GM21529 (cell line): ENCODE measurements at regions not wholly inside any gene's neighbourhood (a gene's known extent, or its start where the extent isn't known, plus 50 kb on each side); places are given as distances from the start of the nearest gene placed in this dataset.
"Not testable (repeated sequence)": the region's sequence is repeated elsewhere in the genome, so short reads cannot be mapped to it uniquely, and the experiment has no call there.

Experiments
- ATAC-seq: cut with Tn5 transposase; IDR thresholded peaks from one replicate; pipeline ENCODE4 v1.9.1; 2021; ENCODE audit not compliant: unreplicated experiment

GRCh38 chr4:123535037-123535748, 138.6 kb downstream of the SPRY1 start:
- no peak for ATAC-seq

DNA sequence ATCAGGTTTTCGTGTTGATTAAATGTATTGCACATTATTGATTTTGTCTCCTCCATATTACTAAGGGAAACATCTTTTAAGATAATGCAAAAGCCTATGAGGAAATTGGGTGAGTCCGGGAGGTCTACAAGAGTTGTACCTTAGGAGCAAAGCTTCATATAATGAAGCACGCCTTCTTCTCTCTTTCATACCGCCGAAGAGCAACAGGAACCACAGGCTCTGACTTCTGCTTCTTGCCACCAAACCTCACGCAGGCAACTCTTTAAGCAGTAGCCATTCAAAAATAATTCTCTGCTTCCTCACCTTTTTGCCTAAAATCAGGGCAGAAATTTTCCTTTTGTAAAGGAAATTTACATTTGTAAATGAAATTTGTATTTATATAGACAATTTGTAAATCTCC, 139.6 kb downstream of the SPRY1 start:
- no peak for ATAC-seq

DNA sequence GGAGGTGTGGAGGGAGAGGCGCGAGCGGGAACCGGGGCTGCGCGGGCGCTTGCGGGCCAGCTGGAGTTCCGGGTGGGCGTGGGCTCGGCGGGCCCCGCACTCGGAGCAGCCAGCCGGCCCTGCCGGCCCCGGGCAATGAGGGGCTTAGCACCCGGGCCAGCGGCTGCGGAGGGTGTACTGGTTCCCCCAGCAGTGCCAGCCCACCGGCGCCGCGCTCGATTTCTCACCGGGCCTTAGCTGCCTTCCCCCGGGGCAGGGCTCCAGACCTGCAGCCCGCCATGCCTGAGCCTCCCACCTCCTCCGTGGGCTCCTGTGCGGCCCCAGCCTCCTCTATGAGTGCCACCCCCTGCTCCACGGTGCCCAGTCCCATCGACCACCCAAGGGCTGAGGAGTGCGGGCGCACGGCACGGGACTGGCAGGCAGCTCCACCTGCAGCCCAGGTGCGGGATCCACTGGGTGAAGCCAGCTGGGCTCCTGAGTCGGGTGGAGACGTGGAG, 141.4 kb downstream of the SPRY1 start:
- ATAC-seq, result not testable (repeated sequence)

- ATAC-seq, result no peak
Measured at GRCh38 chr4:123545667-123546572, 149.3 kb downstream of the SPRY1 start.

DNA sequence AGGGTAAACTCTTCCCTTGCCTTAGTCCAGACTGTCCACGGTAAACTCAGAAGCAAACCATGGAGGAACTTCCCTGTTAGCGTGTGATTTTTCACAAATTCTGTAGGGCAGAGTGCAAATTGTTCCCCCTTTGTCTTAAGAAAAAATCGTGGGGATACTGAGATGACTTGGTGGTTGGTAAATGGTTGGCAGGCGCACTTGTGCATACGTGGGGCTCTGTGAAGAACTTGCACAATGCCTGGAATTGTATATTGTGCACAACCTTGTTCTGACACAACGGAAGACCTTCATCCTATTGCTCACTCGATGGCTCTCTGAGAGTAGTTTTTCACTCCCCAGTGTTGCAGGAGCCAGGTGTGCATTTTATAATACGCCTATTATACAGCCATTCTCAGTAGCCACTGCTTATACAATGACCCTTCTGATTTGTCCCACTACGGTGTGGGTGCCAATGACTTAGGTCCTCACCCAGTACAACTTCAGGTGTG, 150.0 kb downstream of the SPRY1 start:
- no peak for ATAC-seq

- ATAC-seq, result no peak
Measured at GRCh38 chr4:123547216-123548165, 150.9 kb downstream of the SPRY1 start.

GRCh38 chr4:123553279-123553678, 156.7 kb downstream of the SPRY1 start:
- no peak for ATAC-seq

GRCh38 chr4:123553733-123554637, 157.4 kb downstream of the SPRY1 start:
- no peak for ATAC-seq

- ATAC-seq, result no peak
Measured at GRCh38 chr4:123554801-123555232, 158.2 kb downstream of the SPRY1 start.

- ATAC-seq, result no peak
Measured at GRCh38 chr4:123555233-123555806, 158.7 kb downstream of the SPRY1 start.

GRCh38 chr4:123555807-123556273, 159.2 kb downstream of the SPRY1 start:
- no peak for ATAC-seq

DNA sequence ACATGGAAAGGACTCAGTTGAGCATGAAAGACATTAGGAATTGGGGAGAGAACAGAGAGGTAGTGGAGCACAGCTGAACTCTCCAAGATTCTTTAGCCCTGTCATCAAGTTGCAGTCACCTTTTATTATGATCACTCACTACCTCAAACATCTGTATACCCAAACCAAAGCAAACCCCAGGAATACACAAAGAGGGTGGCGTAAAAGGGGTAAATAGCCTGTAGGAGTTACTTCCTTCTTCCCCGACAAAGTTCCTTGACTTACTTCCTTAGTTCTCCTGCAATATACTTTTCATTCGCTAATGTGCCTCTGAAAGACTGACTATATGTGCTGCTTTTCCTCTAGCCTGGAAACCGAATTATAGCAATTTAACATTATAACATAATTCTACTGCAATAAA, 159.9 kb downstream of the SPRY1 start:
- no peak for ATAC-seq

DNA sequence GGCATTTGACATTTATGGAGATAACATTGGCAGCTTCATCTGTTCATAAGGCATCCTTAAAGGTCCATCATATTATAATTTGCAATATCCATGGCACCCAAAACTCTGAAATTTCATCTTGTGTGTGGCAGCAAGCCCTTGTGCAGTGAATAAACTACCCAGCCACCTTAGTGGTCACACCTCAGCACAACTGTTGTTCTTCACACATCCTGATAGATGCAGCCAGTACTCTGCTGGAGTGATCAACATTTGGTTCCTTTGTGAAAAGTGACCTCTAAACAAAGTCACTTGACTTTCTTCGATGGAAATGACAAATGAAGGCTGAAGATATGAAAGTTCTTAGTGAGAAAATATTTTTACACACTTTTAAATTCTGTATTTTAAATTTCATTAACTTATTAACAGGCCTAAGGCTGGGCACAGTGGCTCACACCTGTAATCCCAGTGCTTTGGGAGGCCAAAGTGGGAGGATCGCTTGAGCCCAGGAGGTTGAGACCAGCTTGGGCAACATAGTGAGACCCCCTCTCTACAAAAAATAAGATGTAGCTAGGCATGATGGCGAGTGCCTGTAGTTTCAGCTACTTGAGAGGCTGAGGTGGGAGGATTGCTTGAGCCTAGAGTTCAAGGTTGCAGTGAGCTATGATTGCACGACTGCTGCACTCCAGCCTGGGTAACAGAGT, 161.4 kb downstream of the SPRY1 start:
- ATAC-seq, result no peak

DNA sequence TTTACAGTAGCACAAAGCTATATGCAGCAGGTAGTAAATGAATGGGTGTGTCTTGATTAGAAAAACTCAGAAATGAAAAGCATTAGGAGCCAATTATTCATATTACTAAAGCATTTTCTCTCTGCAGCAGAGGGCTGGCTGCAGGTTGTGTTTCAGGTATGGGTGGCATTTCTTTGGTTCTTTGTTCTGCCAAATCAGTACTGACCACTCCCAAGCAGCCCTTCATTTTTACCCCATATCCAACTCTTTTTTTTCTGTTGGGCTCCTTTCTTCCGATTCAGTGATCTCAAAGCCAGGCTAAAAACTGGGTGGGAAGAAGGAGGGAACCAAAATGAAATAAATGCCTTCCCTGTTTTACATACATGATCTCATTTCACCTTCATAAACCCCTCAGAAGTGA, 162.3 kb downstream of the SPRY1 start:
- no peak for ATAC-seq

GRCh38 chr4:123559955-123560871, 163.6 kb downstream of the SPRY1 start:
- no peak for ATAC-seq

DNA sequence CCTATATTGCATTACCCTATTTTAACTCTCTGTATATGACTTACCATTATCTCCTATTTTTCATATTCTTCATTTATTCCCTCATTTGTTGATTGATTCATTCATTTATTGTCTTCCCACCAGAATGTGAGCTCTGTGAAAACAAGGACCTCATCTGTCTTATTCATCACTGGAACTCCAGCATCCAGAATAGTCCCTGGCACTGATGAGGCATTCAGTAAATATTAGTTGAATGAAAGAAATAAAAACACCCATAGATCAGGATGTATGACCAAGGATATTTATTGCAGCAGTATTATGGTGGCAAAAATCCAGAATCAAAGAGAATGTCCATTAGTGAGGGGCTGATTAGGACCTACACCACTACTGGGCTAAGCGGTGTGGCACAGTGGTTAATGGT, 164.9 kb downstream of the SPRY1 start:
- ATAC-seq, result no peak

GRCh38 chr4:123562994-123563750, 166.6 kb downstream of the SPRY1 start:
- no peak for ATAC-seq
